ENCODE measurements at regions not wholly inside any gene's neighbourhood (a gene's known extent, or its start where the extent isn't known, plus 50 kb on each side); places are given as distances from the start of the nearest gene placed in this dataset.

DNA sequence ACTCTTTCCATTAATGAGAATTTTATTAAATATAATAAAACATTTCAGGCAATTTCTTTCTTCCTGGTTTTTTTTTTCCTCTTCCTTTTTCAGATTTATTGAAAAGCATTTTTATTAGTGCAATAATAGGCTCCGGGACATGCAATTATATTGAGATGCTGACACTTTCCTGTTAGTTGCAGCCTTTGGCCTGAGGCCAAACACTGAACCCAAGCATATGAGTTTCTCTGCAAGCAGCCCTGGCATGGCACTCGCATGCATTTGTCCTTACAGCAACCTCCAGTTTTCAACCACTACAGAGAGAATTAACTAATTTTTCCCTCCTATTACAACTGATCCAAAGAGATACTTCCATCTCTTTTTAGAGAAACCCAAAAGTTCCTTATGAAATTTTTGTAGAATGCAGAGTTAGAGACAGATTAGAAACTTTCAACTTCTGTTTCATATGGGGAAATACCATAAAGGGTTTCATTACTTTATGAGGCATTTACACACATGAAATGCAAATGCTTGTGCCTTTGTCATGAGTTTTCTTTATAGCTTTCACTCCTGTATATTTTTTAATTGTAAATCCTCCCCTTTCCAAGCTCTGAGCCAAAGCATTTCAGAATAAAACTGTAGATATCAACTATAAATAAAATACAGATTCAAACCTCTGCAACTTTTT lies 183.0 kb downstream of the CETN3 start:
- no peak overlapping the region for H2AFZ ChIP-seq (ENCODE audit: low read length)
- ChIA-PET CTCF (ENCODE audit: unreplicated experiment) (no interaction called here), POLR2A (no interaction called here)
- H3K9me3 ChIP-seq (ENCODE audit: low read length) = no peaks in the 10 kb centered on the region
- H3K27ac ChIP-seq (ENCODE audit: low read depth, low read length, poor library complexity, severe bottlenecking) = no peak overlapping the region
- H3K4me3 ChIP-seq (ENCODE audit: low read depth, low read length, poor library complexity, severe bottlenecking) = no peak overlapping the region
- no peaks in the 10 kb centered on the region for H3K9me2 ChIP-seq (ENCODE audit: insufficient read depth, low read length)
- TF ChIP-seq, protein P1, sequence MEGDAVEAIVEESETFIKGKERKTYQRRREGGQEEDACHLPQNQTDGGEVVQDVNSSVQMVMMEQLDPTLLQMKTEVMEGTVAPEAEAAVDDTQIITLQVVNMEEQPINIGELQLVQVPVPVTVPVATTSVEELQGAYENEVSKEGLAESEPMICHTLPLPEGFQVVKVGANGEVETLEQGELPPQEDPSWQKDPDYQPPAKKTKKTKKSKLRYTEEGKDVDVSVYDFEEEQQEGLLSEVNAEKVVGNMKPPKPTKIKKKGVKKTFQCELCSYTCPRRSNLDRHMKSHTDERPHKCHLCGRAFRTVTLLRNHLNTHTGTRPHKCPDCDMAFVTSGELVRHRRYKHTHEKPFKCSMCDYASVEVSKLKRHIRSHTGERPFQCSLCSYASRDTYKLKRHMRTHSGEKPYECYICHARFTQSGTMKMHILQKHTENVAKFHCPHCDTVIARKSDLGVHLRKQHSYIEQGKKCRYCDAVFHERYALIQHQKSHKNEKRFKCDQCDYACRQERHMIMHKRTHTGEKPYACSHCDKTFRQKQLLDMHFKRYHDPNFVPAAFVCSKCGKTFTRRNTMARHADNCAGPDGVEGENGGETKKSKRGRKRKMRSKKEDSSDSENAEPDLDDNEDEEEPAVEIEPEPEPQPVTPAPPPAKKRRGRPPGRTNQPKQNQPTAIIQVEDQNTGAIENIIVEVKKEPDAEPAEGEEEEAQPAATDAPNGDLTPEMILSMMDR (conservative IDR thresholded peaks at IDR 0.05; ENCODE audit: low read length) = no peak
- no peak for TF ChIP-seq EZH2phosphoT487 (IDR thresholded peaks at IDR 0.05; ENCODE audit: borderline replicate concordance, low read depth, low read length)
- no peaks in the 10 kb centered on the region for H3K36me3 ChIP-seq (ENCODE audit: insufficient read depth, low read length)
- H3K79me2 ChIP-seq (ENCODE audit: insufficient read depth, low read depth, low read length) = no peaks in the 10 kb centered on the region
- no peak overlapping the region for H3K4me2 ChIP-seq (ENCODE audit: low read length)
- no peak for DNase-seq (ENCODE audit: low spot score)
- H4K20me1 ChIP-seq (ENCODE audit: insufficient read depth, low read length) = no peaks in the 10 kb centered on the region
- BruUV-seq (replicated peaks) = no TSS peak
- H3K4me1 ChIP-seq (ENCODE audit: insufficient read depth, low read length, poor library complexity, severe bottlenecking) = no peaks in the 10 kb centered on the region
- intact Hi-C loops (cut with micrococcal nuclease; ENCODE audit: unreplicated experiment) = no loop called here

DNA sequence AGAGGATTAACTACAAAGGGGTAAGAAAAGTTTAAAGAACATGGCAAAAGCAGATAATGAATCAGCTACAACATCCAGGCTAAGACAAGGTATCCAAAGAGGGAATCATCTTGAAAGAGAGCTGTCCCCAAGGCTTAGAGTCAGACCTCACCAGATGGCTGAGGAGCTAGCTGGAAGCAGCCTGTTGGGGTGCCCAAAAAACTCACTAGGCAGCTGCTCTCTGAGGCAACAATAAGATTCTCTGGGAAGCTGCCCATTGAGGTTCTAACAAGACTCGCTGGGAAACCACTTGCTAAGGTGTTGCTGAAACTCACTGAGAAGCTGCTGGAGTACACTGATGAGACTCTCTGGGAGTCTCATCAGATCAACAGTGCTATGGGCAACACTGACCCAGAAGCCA lies 185.2 kb downstream of the CETN3 start:
- Histone ChIP-seq H3K36me3 (ENCODE audit: insufficient read depth, low read length) (no peaks in the 10 kb centered on the region), H2AFZ (ENCODE audit: low read length) (no peak overlapping the region), H3K79me2 (ENCODE audit: insufficient read depth, low read depth, low read length) (no peaks in the 10 kb centered on the region), H3K4me2 (ENCODE audit: low read length) (no peak overlapping the region), H3K4me1 (ENCODE audit: insufficient read depth, low read length, poor library complexity, severe bottlenecking) (no peaks in the 10 kb centered on the region), H4K20me1 (ENCODE audit: insufficient read depth, low read length) (no peaks in the 10 kb centered on the region), H3K9me2 (ENCODE audit: insufficient read depth, low read length) (no peaks in the 10 kb centered on the region), H3K9me3 (ENCODE audit: low read length) (no peaks in the 10 kb centered on the region), H3K4me3 (ENCODE audit: low read depth, low read length, poor library complexity, severe bottlenecking) (no peak overlapping the region), H3K27ac (ENCODE audit: low read depth, low read length, poor library complexity, severe bottlenecking) (no peak overlapping the region)
- intact Hi-C loops (cut with micrococcal nuclease; ENCODE audit: unreplicated experiment) = no loop called here
- BruUV-seq (replicated peaks) = no TSS peak
- TF ChIP-seq EZH2phosphoT487 (IDR thresholded peaks at IDR 0.05; ENCODE audit: borderline replicate concordance, low read depth, low read length) = no peak
- TF ChIP-seq, protein P1 (conservative IDR thresholded peaks at IDR 0.05; ENCODE audit: low read length) = no peak
- ChIA-PET CTCF (ENCODE audit: unreplicated experiment) (no interaction called here), POLR2A (no interaction called here)
- no peak for DNase-seq (ENCODE audit: low spot score)

GRCh38 chr5:90223756-90224155 lies 185.8 kb downstream of the CETN3 start:
- H3K9me3 ChIP-seq (ENCODE audit: low read length) = no peaks in the 10 kb centered on the region
- TF ChIP-seq, protein P1 (conservative IDR thresholded peaks at IDR 0.05; ENCODE audit: low read length) = no peak
- TF ChIP-seq EZH2phosphoT487 (IDR thresholded peaks at IDR 0.05; ENCODE audit: borderline replicate concordance, low read depth, low read length) = no peak
- H4K20me1 ChIP-seq (ENCODE audit: insufficient read depth, low read length) = no peaks in the 10 kb centered on the region
- no TSS peak for BruUV-seq (replicated peaks)
- H2AFZ ChIP-seq (ENCODE audit: low read length) = no peak overlapping the region
- DNase-seq (ENCODE audit: low spot score) = no peak
- no peak overlapping the region for H3K27ac ChIP-seq (ENCODE audit: low read depth, low read length, poor library complexity, severe bottlenecking)
- ChIA-PET CTCF (ENCODE audit: unreplicated experiment) (no interaction called here), POLR2A (no interaction called here)
- no peaks in the 10 kb centered on the region for H3K4me1 ChIP-seq (ENCODE audit: insufficient read depth, low read length, poor library complexity, severe bottlenecking)
- no peaks in the 10 kb centered on the region for H3K9me2 ChIP-seq (ENCODE audit: insufficient read depth, low read length)
- no peak overlapping the region for H3K4me2 ChIP-seq (ENCODE audit: low read length)
- no peaks in the 10 kb centered on the region for H3K36me3 ChIP-seq (ENCODE audit: insufficient read depth, low read length)
- H3K79me2 ChIP-seq (ENCODE audit: insufficient read depth, low read depth, low read length) = no peaks in the 10 kb centered on the region
- H3K4me3 ChIP-seq (ENCODE audit: low read depth, low read length, poor library complexity, severe bottlenecking) = no peak overlapping the region
- intact Hi-C loops (cut with micrococcal nuclease; ENCODE audit: unreplicated experiment) = no loop called here

Data from OCI-LY7 (cell line).